ENCODE measurements at regions not wholly inside any gene's neighbourhood (a gene's known extent, or its start where the extent isn't known, plus 50 kb on each side); places are given as distances from the start of the nearest gene placed in this dataset.
A peak's percentile ranks its signal among the peaks of the same experiment; 100 is the strongest.

DNA sequence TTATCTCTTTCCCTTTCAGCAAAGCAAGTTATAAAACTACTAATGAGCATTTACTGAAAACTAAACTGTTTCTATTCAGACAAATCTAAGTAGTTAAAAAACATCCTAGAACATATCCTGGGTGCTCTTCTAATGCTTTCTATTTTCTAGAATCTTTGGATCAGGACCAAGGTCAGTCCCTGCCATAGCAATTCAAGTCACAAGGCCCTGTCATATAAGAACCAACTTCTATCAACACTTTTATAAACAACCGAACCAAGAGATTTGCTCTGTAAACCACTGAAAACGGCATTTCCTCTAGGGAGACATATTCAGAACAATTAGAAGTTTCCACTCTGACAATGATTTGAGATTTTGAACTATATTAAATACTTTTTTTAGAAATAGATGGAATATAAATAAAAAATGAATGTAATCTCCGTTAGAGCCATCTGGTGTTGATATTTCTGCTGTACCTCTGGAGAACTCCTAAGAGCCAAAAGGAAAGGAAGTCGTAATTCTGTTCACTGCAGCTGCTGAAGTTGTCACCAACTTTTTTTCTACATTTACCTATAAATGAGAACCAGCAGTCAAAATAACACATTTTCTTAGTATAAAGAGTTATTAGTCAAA lies 51.4 kb upstream of the LGSN start:
- DNase-seq: peak; percentile 46

DNA sequence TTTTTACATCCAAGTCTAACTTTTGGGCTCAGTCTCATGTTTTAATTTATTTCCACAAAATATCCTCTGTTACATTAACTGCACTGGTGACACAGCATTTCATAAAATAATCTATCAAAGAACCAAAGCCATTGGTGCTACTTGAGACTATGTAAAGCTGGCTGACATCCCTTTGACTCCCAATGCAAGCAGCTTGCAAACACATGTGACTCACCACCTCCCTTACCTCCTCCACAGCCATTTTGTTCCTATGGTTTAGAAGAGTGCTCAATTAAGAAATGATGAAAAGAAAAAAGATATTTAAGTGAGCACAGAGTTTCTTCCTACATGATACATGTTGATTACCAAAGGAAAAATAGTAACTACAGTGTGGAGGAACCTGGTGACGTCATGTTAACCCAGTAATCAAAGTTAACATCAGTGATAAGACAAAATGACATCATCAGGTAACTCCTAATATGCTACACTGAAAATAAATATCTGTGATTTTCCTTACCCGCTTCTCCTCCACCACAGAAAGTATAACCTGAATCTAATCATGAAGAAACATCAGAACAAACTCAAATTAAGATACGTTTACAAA lies 53.3 kb upstream of the LGSN start:
- peak; percentile 76 for DNase-seq

DNA sequence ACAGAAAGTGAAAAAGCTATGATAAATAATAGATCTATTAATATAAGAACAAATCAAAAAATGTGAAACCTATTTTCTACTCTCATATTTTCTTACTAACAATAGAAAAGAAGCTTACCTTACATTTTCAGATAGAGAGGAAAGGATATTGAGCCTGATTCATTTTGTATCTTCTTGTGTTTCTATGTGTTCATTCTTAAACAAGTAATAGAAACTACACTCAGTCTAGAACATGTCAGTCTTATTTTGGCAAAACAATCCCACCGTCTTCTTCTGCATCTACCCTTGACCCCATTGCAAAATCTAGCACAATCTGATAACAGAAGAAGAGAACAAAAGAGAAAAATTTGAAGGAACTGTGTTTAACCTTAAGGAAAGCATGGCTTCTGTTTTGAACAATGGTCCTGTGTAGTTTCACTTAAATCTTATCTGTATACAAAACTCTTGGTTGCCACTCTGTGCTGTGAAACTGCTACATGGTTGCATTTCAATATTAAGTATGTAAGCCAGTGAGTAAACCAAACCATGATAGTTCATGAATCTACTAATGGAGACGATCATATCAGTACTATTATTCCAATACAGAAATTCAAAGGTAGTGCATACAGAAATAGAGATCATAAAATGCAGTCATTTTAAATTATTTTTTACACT lies 69.5 kb upstream of the LGSN start:
- no peak for DNase-seq

DNA sequence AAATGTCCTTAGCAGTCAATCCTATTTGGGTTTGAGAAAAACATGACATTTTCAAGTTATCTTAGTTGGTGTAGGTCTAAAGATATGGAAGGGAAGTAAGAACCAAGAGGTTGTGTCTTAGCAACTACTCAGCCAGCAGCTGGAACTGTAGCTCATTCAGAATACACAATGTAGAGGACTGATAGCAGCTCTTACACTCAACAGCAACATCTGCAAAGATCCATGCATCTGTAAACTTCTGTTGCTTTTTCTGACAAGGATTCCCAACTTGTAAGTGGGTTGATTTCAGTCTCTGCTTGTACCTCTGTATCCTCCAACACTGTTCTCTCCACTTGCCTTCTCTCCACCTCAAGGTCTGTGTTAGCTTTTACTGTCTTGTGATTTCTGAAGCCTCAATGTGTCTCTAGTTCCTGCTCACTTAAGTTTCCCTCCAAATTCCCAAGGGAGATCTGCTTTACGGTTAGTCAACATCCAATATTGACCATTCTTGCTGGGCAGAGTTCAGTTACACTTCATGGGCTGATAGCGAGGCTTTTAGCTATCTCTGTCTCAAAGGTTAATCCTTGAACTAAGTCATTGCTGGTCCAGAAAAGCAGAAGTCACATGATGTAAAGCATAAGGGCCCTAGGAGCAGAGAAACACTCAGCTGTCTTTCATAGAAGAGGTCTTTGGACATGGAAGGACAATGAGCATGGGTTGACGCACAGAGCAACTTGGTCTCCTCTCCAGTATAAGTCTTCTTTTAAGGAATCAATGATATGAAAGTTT lies 71.6 kb upstream of the LGSN start:
- peak; percentile 48 for DNase-seq

DNA sequence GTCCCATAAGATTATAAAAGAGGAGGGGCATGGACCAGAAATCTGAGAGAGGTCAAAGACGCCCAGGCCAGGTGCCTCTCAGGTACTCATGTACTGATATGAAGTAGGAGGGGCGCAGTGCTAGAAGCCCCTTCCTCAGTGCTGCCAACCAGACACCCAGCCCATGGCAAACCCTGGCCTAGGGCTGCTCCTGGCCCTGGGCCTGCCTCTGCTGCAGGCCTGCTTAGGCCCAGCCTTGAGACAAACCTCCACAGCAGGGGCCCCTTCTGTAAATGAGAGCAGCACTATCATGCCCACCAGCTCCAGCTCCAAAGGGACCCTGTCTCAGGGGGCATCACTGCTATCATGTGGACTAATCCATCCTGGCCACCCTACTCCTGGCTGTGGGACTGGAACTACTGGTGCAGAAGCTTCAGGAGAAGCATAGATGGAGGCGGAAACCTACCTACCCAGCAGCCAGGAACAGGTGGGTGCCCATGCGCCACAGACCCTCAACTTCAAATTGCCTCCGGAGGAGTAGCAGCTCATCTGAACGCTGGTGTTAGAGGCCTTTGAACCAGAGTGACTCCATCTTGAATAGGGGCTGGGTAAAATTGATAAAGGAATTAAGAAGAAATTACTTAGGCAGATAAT lies 72.4 kb upstream of the LGSN start:
- DNase-seq: no peak

DNA sequence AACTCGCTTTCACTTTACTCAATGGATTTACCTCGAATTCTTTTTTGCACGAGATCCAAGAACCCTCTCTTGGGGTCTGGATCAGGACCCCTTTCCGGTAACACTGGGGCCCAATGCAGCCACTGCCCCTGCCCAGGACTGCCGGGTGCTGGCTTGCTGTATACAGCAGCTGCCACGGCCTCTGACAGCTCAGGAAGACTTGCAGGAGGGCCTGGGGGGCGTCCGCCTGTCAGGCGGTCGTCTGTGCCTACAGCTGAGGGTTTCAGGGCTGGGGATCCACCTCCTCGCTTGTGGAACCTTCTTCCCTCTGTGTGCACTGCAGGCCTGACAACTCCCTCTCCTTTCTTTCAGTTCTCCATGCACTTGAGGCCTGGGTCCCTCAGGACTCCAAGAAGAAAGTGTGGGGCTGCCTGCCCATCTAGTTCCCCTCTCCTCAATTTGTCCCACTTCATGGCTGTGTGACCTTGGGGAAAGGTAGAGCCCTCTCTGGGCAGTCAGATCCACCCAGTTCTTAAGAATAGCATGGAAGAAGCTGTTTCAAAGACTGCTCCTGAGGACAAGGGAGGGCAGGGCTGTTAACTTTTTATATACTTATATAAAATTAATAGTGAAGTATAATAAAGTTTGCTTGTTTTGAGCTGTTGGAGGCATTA lies 75.0 kb upstream of the LGSN start:
- DNase-seq: no peak

DNA sequence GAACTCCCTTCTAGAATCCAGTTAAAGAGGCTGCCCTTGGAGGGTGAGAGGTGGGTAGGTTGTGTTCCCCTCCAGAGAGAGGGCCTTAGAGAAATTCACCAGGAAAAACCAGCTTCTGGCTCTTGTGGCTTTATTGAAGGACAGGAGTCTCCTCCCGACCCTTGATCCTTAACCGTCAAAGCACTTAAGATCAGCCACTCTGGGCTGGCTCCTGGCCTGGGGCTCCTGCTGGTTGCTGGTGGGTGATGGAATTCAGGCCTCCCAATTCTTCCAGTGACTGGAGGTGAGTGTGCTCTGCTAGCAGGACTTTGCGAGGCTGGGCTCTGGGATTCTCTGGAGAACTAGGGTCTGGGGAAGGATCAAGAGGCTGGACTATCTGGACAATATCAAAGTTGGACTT lies 75.6 kb upstream of the LGSN start:
- no peak for DNase-seq

DNA sequence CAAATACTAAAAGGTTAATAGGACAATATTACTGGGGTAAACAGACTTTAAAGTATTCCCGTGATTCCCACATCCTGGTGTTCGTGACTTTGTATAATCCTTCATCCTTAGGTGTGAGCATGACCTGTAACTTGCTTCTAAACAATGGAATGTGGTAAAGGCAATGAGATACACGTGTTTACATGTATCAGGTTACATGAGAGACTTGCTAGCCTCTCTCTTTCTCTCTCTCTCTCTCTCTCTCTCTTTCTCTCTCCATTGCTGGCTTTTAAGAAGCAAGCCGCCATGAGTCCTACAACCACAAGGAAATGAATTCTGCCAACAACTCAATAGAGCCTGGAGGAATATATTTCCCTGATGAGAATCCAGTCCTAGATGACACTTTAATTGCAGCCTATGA lies 83.9 kb upstream of the LGSN start:
- no peak for DNase-seq

DNA sequence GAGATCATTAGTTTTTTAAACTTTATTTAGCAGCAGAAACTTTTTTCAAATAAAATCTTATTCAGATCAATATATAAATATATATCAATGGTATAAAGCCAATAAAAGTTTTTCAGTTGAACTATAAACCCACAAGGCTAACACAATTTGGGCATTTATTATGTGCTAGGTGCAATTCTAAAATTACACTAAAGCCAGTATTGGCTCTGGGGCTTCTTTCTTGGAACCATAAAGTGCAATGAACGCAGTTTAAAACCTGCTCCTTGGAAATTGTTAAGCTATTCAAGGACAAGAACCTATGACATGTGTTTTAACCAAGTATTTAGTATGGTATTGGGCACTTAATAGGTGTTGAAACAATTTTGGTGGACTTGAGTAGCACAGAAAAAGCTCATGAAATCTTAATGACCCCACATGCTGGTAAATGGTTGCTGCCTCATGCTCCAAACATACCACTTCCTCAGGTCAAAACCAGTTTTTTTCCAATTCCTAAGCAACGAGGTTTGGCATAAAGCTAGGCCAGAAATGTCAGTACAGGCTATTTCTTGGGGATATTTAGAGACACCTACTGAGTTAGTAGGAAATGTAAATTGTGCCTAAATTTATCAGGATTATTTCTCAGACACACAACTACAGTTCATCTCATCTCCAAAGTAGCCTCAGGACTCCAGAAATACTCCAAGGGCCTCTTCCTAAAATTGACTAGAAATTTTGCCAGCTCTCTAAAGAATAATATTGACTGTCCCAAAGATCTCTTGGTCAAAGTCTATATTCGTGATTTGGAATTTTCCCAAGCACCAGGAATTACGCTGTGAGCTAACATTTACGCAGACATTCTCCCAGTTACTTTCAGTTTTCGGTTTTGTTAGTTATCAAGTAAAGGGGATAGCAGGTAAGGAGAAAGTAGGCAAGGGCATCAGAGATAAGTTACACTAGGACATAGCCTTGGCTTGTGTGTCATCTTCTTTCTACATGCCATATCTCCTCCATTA lies 90.9 kb upstream of the LGSN start:
- DNase-seq: no peak

DNA sequence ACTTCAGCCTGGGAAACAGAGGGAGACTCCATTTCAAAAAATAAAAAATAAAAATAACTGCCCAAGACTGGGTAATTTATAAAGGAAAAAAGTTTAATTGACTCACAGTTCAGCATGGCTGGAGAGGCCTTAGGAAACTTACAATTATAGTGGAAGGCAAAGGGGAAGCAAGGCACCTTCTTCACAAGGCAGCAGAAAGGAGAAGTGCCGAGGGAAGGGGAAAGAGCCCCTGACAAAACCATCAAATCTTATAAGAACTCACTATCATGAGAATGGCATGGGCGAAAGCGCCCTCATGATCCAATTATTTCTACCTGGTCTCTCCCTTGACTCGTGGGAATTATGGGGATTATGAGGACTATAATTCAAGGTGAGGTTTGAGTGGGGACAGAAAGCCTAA lies 95.5 kb upstream of the LGSN start:
- no peak for DNase-seq

DNA sequence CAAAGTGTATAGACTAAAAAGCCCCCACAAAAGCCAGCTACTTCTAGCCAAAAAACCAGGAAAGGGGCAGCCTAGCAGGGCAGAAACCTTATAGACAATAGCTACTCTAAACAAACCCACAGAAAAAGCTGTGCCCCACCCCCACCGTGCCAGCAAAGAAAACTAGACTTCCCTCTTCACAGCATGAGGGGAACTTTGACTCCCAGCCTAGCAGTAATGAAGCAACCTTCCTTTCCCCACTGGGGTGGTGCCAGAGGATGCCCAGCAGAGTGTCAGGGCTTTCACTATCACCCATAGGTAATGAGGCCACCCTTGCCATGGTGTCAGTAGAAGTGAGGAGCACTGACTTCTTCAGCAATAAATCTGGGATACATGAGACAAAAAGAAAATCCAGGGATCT lies 99.0 kb upstream of the LGSN start:
- peak; percentile 50 for DNase-seq

DNA sequence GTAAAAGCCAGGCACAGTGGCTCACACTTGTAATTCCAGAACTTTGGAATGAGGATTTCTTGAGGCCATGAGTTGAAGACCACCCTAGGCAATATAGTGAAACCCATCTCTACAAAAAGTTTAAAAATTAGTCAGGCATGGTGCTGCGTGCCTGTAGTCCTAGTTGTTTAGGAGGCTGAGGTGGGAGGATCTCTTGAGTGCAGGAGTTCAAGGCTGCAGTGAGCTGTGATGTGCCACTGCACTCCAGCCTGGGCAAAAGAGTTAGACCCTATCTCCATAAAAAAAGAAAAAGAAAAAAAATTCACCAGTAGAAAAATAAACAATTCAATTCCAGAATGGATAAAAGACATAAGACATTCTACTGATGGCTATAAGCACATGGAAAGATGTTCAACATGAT lies 104.9 kb upstream of the LGSN start:
- DNase-seq: no peak

DNA sequence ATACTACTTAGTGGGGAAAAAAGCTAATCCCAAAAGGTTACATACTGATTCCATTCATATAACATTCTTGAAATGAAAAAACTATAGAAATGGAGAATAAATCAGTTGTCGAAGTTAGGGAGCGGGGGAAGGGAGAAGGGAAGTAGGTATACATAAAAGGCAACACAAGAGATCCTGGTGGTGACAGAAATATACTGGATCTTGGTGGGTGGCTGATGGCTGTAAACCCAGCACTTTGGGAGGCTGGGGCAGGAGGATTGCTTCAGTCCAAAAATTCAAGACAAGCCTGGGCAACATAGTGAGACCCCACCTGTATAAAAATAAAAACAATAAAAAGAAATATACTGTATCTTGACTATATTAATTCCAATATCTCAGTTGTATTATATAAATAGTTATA lies 105.7 kb upstream of the LGSN start:
- no peak for DNase-seq

DNA sequence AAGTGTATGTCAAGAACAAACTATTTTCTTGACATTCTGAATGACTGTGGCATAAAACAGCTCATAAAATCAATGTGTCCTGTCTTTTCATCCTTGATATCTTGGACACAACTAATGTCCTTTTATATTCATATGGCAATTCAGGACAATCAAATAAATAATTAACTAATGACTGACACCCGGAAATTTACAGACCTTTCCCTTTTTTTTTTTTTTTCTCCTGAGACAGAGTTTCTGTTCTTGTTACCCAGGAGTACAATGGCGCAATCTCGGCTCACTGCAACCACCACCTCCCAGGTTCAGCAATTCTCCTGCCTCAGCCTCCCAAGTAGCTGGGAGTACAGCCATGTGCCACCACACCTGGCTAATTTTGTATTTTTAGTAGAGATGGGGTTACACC lies 107.1 kb upstream of the LGSN start:
- DNase-seq: no peak

DNA sequence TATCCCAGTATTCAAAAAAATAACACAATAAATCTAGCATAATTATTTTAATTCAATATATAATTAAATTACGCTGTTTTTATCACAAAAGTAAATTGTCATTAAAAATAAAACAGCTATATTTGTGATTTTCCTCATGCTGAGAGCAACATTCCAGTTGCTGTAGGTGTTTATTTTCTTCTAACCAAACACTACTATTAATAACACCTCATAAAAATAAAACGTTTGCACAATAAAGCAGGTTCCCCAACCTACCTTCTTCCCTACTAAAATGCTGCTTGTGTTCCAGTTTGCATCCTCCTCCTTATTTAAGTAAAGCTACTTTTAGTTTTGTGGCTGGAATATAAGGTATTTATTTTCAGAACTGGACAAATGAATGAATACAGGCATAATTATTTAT lies 108.2 kb upstream of the LGSN start:
- no peak for DNase-seq

DNA sequence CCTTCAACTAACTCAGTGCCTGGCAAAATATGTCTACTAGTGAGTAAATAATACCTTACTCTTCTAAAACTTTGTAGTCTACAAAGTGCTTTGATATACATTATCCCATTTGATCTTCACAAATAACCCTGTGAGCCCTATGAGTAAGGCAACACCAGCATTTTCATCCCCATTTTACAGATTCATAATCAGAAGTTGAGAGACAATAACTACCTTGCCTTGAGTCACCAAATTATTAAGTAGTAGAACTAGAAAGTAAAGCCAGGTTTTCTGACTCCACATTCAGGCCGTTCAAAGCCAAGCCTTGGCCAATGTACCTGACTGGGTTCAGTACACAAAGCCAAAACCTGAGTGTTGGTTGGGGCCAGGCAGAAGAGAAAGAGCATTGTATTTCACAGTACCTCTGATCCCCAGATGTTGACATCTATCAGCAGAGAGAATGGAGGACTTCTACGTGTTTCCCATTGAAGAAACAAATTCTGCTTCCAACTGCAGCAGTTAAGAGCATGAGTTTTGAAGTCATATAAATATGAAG lies 111.3 kb upstream of the LGSN start:
- DNase-seq: no peak

DNA sequence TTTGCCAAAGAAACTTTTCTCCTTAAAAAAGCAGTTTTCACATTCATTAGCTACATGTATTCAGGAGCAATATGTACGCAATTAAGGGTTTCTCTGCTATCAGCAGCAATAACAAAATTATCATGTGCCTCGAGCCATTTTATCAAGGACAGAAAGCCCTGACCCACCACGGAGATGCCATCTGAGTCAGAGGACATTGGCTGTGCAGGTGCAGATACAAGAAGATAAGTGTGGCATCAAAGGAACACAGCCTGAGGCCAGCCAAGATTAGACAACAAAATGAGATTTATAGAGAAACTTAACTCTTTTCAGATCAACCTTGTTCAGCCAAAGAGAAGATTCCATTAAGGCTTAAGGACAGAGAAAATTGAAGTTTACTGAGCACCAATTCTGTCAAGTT lies 115.2 kb upstream of the LGSN start:
- no peak for DNase-seq

DNA sequence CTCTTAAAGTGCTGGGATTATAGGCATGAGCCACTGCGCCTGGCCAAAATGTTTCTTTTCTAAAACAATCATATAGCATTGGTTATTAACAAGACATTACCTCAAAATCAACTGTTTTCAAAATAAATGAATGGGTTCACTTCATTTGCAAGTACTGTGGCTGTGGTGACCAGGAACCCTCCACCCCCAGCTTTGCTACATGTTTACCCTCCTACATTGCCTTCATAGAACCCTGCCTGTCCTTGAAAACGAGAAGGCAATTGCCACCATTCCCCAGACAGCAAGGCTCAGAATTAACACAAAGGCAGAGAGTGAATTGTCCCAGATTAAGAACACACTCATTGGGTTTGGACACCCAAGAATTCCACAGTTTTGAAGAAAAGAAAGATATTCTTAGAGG lies 116.6 kb upstream of the LGSN start:
- DNase-seq: no peak

DNA sequence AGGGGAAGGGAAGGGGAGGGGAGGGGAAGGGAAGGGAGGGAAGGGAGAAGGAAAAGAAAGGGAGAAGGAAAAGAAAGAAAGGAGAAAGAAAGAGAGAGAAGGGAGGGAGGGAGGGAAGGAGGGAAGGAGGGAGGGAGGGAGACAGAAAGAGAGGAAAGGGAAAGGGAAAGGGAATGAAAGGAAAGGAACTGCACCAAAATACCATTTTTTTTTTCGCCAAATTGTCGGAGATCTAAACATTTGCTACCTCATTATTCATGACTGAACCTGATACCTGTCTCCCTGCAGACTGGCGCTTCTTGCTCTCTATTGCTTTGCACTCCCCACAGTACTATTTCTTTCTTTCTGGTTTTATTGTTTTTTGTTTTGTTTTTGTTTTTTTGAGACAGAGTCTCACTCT lies 117.3 kb upstream of the LGSN start:
- DNase-seq: no peak

DNA sequence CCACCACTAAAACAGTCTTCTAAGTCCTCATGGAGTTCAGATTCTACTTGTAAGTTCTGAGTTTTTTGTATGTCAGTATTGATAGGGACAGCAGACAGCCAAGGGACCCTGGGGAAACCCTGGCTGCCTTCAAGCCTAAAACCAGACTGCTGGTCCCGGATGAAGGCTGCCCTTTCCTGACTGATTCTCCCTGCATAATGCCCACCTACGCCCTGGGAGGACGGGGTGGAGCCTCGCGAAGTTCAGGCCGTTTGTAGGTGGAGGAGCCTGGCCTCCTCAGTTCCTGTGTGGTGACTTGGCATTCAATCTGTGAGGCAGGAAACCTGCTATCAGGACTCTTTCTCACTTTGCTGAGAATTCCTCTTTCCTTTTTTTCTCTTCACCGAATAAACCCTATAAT lies 120.3 kb upstream of the LGSN start:
- peak; percentile 80 for DNase-seq

DNA sequence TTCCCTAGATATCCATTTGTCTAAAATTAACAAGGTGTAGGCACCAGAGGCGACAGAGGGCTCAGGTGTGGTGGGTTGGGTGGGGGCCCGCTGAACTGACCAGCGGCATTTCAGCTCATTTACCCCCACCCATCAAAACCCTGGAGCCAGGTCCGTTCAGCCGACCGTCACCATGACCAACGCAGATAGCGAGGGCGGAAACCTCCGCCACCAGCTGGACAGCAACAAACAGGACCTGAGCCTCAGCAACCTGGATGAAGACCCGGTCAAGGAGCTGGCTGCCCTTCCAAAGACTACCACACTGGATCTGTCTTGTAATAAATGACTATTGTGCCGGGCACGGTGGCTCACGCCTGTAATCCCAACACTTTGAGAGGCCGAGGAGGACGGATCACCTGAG lies 120.8 kb upstream of the LGSN start:
- DNase-seq: peak; percentile 58
